ENCODE measurements at regions not wholly inside any gene's neighbourhood (a gene's known extent, or its start where the extent isn't known, plus 50 kb on each side); places are given as distances from the start of the nearest gene placed in this dataset.

DNA sequence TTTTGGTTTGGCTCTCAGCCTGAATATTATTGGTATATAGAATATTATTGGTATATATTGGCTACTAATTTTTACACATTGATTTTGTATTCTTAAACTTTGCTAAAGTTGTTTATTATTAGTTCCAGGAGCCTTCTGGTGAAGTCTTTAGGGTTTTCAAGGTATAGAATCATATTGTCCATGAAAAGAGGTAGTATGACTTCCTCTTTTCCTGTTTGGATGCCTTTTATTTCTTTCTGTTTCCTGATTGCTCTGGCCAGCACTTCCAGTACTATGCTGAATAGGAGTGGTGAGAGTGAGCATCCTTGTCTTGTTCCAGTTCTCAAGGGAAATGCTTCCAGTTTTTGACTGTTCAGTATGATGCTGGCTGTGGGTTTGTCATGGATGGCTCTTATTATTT, 107.3 kb upstream of the LIPC start:
- no peak for DNase-seq
- Histone ChIP-seq H3K4me1 (peaks cover 2% of the 10 kb centered on the region), H3K9me3 (replicated peaks) (no peaks in the 10 kb centered on the region), H3K36me3 (no peaks in the 10 kb centered on the region), H3K27me3 (ENCODE audit: low read depth) (no peaks in the 10 kb centered on the region), H3K4me3 (no peak overlapping the region), H3K27ac (replicated peaks) (no peak overlapping the region)
- TF ChIP-seq, protein P1, sequence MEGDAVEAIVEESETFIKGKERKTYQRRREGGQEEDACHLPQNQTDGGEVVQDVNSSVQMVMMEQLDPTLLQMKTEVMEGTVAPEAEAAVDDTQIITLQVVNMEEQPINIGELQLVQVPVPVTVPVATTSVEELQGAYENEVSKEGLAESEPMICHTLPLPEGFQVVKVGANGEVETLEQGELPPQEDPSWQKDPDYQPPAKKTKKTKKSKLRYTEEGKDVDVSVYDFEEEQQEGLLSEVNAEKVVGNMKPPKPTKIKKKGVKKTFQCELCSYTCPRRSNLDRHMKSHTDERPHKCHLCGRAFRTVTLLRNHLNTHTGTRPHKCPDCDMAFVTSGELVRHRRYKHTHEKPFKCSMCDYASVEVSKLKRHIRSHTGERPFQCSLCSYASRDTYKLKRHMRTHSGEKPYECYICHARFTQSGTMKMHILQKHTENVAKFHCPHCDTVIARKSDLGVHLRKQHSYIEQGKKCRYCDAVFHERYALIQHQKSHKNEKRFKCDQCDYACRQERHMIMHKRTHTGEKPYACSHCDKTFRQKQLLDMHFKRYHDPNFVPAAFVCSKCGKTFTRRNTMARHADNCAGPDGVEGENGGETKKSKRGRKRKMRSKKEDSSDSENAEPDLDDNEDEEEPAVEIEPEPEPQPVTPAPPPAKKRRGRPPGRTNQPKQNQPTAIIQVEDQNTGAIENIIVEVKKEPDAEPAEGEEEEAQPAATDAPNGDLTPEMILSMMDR (IDR thresholded peaks at IDR 0.05; ENCODE audit: borderline replicate concordance) = no peak
- intact Hi-C loops (cut with micrococcal nuclease) = no loop called here

DNA sequence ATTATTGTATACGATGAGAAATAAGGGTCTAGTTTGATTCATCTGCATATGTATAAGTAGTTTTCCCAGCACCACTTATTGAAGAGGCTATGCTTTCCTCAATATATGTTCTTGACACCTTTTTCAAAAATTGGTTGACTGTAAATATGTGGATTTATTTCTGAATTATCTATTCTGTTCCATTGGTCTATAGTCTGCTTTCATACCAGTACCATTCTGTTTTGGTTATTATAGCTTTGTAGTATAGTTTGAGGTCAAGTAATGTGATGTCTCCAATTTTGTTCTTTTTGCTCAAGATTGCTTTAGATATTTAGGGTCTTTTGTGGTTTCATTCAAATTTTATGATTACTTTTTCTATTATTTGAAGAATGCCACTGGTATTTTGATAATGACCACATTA, 103.8 kb upstream of the LIPC start:
- no peak for DNase-seq
- TF ChIP-seq, protein P1 (IDR thresholded peaks at IDR 0.05; ENCODE audit: borderline replicate concordance) = no peak
- no peaks in the 10 kb centered on the region for H3K9me3 ChIP-seq (replicated peaks)
- H3K36me3 ChIP-seq = no peaks in the 10 kb centered on the region
- H3K4me3 ChIP-seq = no peak overlapping the region
- peaks cover 33% of the 10 kb centered on the region for H3K4me1 ChIP-seq
- no peaks in the 10 kb centered on the region for H3K27me3 ChIP-seq (ENCODE audit: low read depth)
- H3K27ac ChIP-seq (replicated peaks) = no peak overlapping the region
- intact Hi-C loops (cut with micrococcal nuclease) = no loop called here

DNA sequence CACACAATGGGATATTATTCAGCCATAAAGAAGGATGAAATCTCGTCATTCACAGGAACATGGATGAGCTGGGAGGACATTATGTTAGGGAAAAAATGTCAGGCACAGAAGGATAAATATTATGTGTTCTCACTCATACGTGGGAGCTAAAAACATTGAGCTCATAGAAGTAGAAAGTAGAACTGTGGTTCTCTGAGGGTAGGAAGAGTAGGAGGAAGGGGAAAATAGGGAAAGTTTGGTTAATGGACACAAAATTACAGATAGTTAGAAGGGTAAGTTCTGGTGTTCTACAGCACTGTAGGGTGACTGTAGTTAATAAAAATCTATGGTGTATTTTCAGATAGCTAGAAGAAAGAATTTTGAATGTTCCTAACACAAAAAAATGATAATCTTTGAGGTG, 102.6 kb upstream of the LIPC start:
- intact Hi-C loops (cut with micrococcal nuclease) = no loop called here
- Histone ChIP-seq H3K4me3 (no peak overlapping the region), H3K4me1 (peaks cover 37% of the 10 kb centered on the region), H3K27ac (replicated peaks) (no peak overlapping the region), H3K27me3 (ENCODE audit: low read depth) (no peaks in the 10 kb centered on the region), H3K36me3 (no peaks in the 10 kb centered on the region), H3K9me3 (replicated peaks) (peaks cover 1% of the 10 kb centered on the region)
- TF ChIP-seq, protein P1 (IDR thresholded peaks at IDR 0.05; ENCODE audit: borderline replicate concordance) = no peak
- DNase-seq = no peak

DNA sequence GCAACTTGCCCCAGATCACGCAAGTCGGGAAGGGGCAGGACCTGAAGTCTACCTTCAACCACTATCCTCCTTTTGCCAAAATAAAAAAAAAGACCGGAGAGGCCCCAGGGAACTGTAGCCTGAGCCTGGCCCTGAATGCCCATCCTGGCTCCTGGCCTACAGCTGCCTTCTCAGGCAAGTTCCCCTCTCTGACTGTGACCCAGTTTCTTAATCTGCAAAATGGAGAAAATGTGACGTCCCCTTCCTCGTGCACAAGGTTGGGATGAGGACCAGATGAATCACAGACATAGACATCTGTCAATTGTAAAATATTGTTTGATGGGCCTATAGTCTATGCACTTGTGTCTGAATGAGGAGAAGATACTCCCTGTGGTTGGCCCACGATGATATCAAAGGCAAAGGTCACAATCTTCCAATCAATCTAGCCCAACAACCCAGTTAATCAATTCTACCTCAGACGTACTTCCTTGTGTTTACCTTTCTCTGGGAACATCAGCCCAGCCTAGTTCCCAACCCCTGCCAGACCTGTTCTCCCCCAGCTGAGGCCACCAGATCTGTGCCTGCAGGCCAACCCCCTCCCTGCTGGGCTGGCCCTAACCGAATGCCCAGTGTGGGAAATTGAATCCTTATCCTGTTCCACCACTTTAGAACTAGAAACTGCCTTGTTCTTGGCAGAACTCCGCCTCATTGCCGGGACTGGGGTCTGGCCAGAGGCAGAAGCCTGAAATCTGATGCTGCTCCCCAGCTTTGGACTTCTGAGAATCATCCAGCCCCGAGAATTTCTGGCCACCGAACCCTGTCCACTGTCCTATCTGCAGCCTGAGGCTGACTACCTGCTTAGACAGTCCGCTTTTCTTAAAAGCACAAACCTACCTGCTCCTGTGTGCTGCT, 101.8 kb upstream of the LIPC start:
- DNase-seq = no peak
- Histone ChIP-seq H3K4me1 (peaks cover 37% of the 10 kb centered on the region), H3K36me3 (no peaks in the 10 kb centered on the region), H3K27ac (replicated peaks) (peak overlapping the region; percentile 88), H3K27me3 (ENCODE audit: low read depth) (no peaks in the 10 kb centered on the region), H3K4me3 (no peak overlapping the region), H3K9me3 (replicated peaks) (peaks cover 9% of the 10 kb centered on the region)
- intact Hi-C loops (cut with micrococcal nuclease) = no loop called here
- TF ChIP-seq, protein P1 (IDR thresholded peaks at IDR 0.05; ENCODE audit: borderline replicate concordance) = no peak

DNA sequence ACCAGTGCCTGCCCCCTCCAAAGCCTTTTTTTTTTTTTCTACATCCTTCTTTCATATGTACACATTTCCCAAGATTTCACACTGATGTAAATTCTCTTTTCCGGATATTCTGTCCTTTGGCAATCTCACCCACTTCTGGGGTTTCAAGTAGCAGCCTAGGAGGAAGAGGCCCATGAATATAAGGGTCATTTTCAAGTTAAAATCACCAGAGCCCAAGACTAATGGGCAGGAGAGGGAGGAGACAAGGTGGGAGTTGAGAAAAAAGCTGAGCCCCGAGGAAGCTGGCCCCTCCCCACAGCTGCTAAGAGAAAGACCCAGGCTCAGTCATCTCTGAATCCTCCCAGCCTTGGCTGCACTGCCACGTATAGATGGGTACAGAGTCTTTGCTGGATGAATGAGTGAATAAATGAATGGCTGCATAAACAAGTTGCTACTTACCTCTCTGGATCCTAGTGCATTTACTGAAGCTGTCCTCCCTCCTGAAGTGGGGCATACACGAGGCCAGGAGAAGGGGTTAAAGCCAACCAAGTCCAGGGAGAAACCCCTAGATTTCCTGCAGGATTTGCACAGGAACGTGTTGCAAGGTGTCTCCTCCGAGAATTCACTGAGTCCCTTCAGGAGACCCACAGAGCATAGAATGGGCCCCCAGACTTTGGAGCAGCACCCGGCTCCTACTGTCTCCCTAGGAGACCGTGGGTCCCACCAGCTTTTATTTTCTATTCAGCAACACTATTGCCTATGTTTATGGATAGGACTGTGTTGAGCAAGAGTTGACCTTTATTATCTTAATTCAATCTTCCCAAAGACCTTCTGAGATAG, 100.8 kb upstream of the LIPC start:
- TF ChIP-seq, protein P1 (IDR thresholded peaks at IDR 0.05; ENCODE audit: borderline replicate concordance) = no peak
- intact Hi-C loops (cut with micrococcal nuclease) = no loop called here
- H3K9me3 ChIP-seq (replicated peaks) = peaks cover 9% of the 10 kb centered on the region
- no peaks in the 10 kb centered on the region for H3K36me3 ChIP-seq
- H3K4me3 ChIP-seq = peak overlapping the region; percentile 29
- DNase-seq = no peak
- H3K27me3 ChIP-seq (ENCODE audit: low read depth) = no peaks in the 10 kb centered on the region
- peak overlapping the region; percentile 88 for H3K27ac ChIP-seq (replicated peaks)
- H3K4me1 ChIP-seq = peaks cover 37% of the 10 kb centered on the region
